ENCODE measurements at regions not wholly inside any gene's neighbourhood (a gene's known extent, or its start where the extent isn't known, plus 50 kb on each side); places are given as distances from the start of the nearest gene placed in this dataset.

DNA sequence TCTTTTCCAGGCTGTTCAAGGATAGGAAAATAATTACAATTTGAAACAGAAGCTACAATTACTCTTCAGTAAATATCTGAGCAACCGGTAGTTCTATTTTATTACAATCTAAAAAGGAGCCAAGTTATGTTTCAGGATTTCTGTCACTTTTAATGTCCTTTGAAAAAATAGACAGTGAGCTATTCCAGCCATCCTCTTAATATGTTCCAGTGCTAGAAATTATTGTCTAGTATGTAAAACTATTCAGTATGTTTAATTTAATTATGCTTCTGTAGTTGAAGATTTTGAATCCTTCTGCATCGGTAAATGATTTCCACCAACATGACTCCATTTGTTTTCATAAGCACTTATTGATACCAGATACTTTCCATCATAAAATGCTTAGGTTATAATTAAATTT lies 129.6 kb upstream of the SEMA3D start:
- no peak overlapping the region for H3K27ac ChIP-seq
- H3K27me3 ChIP-seq = no peaks in the 10 kb centered on the region
- no peak for TF ChIP-seq EP300 (IDR thresholded peaks at IDR 0.05)
- no peak for TF ChIP-seq POLR2A (IDR thresholded peaks at IDR 0.05)
- no peak for TF ChIP-seq POLR2AphosphoS5 (IDR thresholded peaks at IDR 0.05)
- TF ChIP-seq, protein P1, sequence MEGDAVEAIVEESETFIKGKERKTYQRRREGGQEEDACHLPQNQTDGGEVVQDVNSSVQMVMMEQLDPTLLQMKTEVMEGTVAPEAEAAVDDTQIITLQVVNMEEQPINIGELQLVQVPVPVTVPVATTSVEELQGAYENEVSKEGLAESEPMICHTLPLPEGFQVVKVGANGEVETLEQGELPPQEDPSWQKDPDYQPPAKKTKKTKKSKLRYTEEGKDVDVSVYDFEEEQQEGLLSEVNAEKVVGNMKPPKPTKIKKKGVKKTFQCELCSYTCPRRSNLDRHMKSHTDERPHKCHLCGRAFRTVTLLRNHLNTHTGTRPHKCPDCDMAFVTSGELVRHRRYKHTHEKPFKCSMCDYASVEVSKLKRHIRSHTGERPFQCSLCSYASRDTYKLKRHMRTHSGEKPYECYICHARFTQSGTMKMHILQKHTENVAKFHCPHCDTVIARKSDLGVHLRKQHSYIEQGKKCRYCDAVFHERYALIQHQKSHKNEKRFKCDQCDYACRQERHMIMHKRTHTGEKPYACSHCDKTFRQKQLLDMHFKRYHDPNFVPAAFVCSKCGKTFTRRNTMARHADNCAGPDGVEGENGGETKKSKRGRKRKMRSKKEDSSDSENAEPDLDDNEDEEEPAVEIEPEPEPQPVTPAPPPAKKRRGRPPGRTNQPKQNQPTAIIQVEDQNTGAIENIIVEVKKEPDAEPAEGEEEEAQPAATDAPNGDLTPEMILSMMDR (IDR thresholded peaks at IDR 0.05) = no peak
- no peaks in the 10 kb centered on the region for H3K9me3 ChIP-seq
- intact Hi-C loops (cut with DNase I; ENCODE audit: low total_unique reads) = no loop called here
- H3K36me3 ChIP-seq = no peaks in the 10 kb centered on the region
- H3K4me3 ChIP-seq = no peak overlapping the region
- no peak for DNase-seq
- no peaks in the 10 kb centered on the region for H3K4me1 ChIP-seq
- 77 to 92% (median 89%) methylated on average over 2 of the region's 2 CpGs for WGBS, 5 donors

DNA sequence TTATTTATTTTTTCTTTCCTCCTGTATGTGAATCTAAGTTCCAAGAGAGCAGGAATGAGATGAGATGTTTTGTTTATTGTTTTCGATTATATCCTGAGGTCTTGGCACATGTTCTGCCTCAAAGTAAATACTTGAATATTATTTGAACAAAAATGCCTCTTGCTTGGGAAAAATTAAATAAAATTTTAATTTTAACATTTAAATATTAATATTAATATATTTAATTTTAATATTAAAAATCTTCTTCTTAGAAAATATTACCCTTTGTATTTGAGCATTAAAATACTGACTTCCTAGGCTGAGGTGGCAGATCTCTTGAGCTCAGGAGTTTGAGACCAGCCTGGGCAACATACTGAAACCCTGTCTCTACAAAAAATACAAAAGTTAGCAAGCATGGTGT lies 123.4 kb upstream of the SEMA3D start:
- Histone ChIP-seq H3K27ac (no peak overlapping the region), H3K4me1 (no peaks in the 10 kb centered on the region), H3K9me3 (no peaks in the 10 kb centered on the region), H3K27me3 (no peaks in the 10 kb centered on the region), H3K36me3 (no peaks in the 10 kb centered on the region), H3K4me3 (no peak overlapping the region)
- WGBS, 5 donors = 65 to 86% (median 79%) methylated on average over 1 of the region's 1 CpG
- intact Hi-C loops (cut with DNase I; ENCODE audit: low total_unique reads) = no loop called here
- DNase-seq = no peak
- TF ChIP-seq POLR2A (IDR thresholded peaks at IDR 0.05) = no peak
- TF ChIP-seq EP300 (IDR thresholded peaks at IDR 0.05) = no peak
- no peak for TF ChIP-seq POLR2AphosphoS5 (IDR thresholded peaks at IDR 0.05)
- TF ChIP-seq, protein P1 (IDR thresholded peaks at IDR 0.05) = no peak

DNA sequence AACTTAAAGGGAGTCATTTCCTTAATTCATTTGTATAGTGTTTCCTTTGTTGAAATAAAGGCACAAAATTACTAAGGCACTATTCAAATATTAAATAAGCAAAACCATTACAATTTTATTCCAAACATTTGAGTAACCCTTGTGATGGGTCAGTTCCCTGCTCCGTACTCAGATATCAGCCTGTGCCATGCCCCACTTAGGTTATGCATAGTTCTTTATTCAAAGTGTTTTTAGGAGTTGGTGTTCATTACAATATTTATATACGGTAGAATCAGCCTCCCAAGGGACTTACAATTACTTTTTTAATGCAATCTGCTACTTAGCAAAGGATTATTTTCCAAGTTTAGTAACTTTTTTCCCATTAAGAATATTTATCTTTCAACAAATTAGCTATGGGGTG lies 119.3 kb upstream of the SEMA3D start:
- intact Hi-C loops (cut with DNase I; ENCODE audit: low total_unique reads) = no loop called here
- Histone ChIP-seq H3K4me1 (no peaks in the 10 kb centered on the region), H3K9me3 (no peaks in the 10 kb centered on the region), H3K27ac (no peak overlapping the region), H3K4me3 (no peak overlapping the region), H3K27me3 (no peaks in the 10 kb centered on the region), H3K36me3 (no peaks in the 10 kb centered on the region)
- no peak for DNase-seq
- no peak for TF ChIP-seq EP300 (IDR thresholded peaks at IDR 0.05)
- no peak for TF ChIP-seq POLR2AphosphoS5 (IDR thresholded peaks at IDR 0.05)
- TF ChIP-seq, protein P1 (IDR thresholded peaks at IDR 0.05) = no peak
- no peak for TF ChIP-seq POLR2A (IDR thresholded peaks at IDR 0.05)
- WGBS, 5 donors = 14 to 40% (median 27%) methylated on average over 2 of the region's 2 CpGs

DNA sequence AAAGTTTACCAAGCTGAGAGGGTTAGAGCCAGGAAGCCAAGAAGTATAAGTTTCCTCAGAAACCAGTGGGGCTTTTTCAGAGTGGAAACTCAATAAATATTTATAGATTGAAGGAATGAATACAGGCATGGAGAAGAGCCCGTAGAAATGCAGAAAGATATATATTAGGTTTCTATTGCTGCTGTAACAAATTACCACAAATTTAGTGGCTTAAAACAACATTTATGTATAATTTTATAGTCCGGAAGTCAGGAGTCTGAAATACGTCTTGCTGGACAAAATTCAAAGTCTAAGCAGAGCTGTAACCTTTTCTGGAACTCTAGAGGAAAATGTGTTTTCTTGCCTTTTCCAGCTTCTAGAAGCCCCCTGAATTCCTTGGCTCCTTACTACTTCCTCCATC lies 107.3 kb upstream of the SEMA3D start:
- WGBS, 5 donors = 80 to 90% (median 82%) methylated on average over 3 of the region's 3 CpGs

More for the DNA sequence above, 107.3 kb upstream of the SEMA3D start:
- no peak overlapping the region for H3K27ac ChIP-seq
- no peaks in the 10 kb centered on the region for H3K36me3 ChIP-seq
- no peaks in the 10 kb centered on the region for H3K27me3 ChIP-seq
- no peaks in the 10 kb centered on the region for H3K9me3 ChIP-seq
- H3K4me3 ChIP-seq = no peak overlapping the region
- intact Hi-C loops (cut with DNase I; ENCODE audit: low total_unique reads) = no loop called here
- H3K4me1 ChIP-seq = no peaks in the 10 kb centered on the region
- no peak for DNase-seq
- TF ChIP-seq POLR2AphosphoS5 (IDR thresholded peaks at IDR 0.05) = no peak
- TF ChIP-seq, protein P1 (IDR thresholded peaks at IDR 0.05) = no peak
- TF ChIP-seq EP300 (IDR thresholded peaks at IDR 0.05) = no peak
- no peak for TF ChIP-seq POLR2A (IDR thresholded peaks at IDR 0.05)
